Erythroblast (primary cell): ENCODE measurements at regions not wholly inside any gene's neighbourhood (a gene's known extent, or its start where the extent isn't known, plus 50 kb on each side); places are given as distances from the start of the nearest gene placed in this dataset.

Experiments used
- GATA1 ChIP-seq: IDR thresholded peaks from 2 replicates; pipeline ENCODE4 v1.6.1; 2011; ENCODE audit warnings: low read depth, mild to moderate bottlenecking, control low read depth, low read length, moderate library complexity
- POLR2A ChIP-seq: IDR thresholded peaks from 2 replicates; pipeline ENCODE4 v1.6.1; 2011; ENCODE audit warnings: mild to moderate bottlenecking, low read length

- TF ChIP-seq POLR2A (no peak), GATA1 (no peak)
Observed at GRCh38 chr3:107313711-107314110, 63.5 kb upstream of the CCDC54 start.
